H7 (cell line): ENCODE measurements at regions not wholly inside any gene's neighbourhood (a gene's known extent, or its start where the extent isn't known, plus 50 kb on each side); places are given as distances from the start of the nearest gene placed in this dataset.

ENCODE experiments used
- DNase-seq: peaks from one replicate; pipeline ENCODE4 v3.0.0; 2012
- H3K27me3 ChIP-seq: 2 replicates; pipeline ENCODE4 v1.6.0; 2011; ENCODE audit warnings: mild to moderate bottlenecking, low read length; ENCODE audit not compliant: control insufficient read depth, insufficient read depth
- H3K36me3 ChIP-seq: replicated peaks from 2 replicates; pipeline ENCODE4 v1.5.1; 2011; ENCODE audit warnings: low read length; ENCODE audit not compliant: control insufficient read depth, insufficient read depth
- H3K4me3 ChIP-seq: 2 replicates; pipeline ENCODE4 v1.5.1; 2011; ENCODE audit warnings: low read depth, mild to moderate bottlenecking, control low read depth, low read length, moderate library complexity; ENCODE audit not compliant: insufficient read depth

DNA sequence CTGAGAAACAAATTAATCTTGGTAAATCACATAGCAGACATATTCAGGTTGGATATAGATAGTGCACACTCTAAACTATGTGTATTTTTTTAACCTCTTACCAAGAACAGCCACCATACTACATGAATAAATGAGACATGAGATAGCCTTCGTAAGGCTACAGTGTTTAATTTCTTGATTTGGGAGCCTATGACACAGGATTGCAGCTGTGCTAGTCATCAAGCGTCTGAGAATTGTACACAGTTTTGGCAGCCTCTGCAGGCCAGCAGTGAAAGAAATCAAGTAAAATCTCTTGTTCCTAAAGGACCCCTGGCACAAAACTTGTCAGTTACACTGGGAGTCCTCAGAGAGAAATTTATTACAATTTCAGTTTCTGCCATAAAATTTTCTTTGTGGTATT, 236.1 kb downstream of the C12orf50 start:
- no peak for DNase-seq
- H3K27me3 ChIP-seq, result no peaks in the 10 kb centered on the region

DNA sequence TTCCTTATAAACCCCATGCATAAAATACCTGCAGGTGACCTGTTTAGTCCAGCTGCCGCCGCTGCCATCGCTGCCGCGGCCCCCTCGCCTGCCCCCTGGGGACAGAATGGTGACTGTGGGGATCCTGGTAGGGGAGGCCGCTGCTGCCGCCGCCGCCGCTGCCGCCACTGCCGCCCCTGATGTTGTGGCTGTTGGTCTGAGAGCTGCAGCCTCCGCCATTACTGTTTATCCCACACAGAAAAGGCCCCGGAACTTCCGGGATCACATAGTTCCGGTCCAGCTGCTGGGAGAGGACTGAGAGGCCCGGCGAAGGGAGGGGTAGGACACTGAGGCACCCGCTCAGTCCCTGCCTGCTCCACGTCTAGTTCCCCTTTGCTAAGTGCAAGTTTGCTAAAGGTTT, 244.9 kb downstream of the C12orf50 start:
- no peak overlapping the region for H3K4me3 ChIP-seq
- H3K36me3 ChIP-seq, result no peaks in the 10 kb centered on the region
- H3K27me3 ChIP-seq, result no peaks in the 10 kb centered on the region
- peak; percentile 2 for DNase-seq

More for the DNA sequence above, 236.1 kb downstream of the C12orf50 start:
- Histone ChIP-seq H3K36me3 (no peaks in the 10 kb centered on the region), H3K4me3 (no peak overlapping the region)

- Histone ChIP-seq H3K27me3 (no peaks in the 10 kb centered on the region), H3K36me3 (no peaks in the 10 kb centered on the region), H3K4me3 (no peak overlapping the region)
- no peak for DNase-seq
Measured at GRCh38 chr12:87783467-87783866, 245.7 kb downstream of the C12orf50 start.

GRCh38 chr12:87782838-87783237, 246.4 kb downstream of the C12orf50 start:
- H3K27me3 ChIP-seq, result no peaks in the 10 kb centered on the region
- no peaks in the 10 kb centered on the region for H3K36me3 ChIP-seq
- H3K4me3 ChIP-seq, result no peak overlapping the region
- no peak for DNase-seq

GRCh38 chr12:87779858-87780498, 249.2 kb downstream of the C12orf50 start:
- Histone ChIP-seq H3K4me3 (no peak overlapping the region), H3K27me3 (no peaks in the 10 kb centered on the region), H3K36me3 (no peaks in the 10 kb centered on the region)
- no peak for DNase-seq

DNA sequence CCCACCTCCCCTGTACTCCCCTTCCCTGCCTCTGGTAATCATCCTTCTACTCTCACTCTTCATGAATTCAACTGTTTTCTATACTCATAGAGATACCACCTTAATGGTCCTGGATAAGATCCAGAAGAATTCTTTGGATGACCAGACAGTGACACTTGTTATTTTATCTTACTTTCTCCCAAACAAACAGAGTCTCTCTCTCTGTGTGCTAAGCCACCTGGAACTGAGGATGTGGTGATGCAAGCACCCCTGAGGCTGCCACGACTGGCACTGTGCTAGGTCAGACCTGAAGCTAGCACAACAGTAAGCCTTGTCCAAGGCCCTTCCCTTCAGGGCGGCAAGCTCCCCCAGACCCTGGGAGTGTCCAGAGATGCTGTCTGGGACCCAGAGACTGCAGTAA, 250.2 kb downstream of the C12orf50 start:
- Histone ChIP-seq H3K27me3 (no peaks in the 10 kb centered on the region), H3K36me3 (no peaks in the 10 kb centered on the region), H3K4me3 (no peak overlapping the region)
- no peak for DNase-seq

GRCh38 chr12:87778065-87778464, 251.1 kb downstream of the C12orf50 start:
- DNase-seq, result no peak
- H3K4me3 ChIP-seq, result no peak overlapping the region
- no peaks in the 10 kb centered on the region for H3K36me3 ChIP-seq
- no peaks in the 10 kb centered on the region for H3K27me3 ChIP-seq

DNA sequence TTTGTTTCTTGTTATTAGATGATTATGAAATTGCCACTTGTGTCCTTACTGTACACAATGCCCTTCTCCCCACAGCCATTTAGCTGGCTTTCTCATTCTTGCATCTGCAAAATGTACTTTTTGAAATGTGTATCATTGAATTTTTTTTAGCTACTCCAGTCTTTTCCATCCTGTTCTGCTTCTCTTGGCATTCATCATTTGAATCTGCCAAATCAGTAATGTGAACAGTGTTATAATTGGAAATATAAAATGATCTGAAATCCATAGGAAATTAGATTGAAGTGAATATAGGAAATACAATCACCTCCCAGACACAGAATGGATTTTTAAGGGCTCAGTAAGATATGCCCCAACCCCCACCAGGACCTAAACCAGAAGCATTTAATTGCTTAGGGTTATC, 253.4 kb downstream of the C12orf50 start:
- no peak for DNase-seq
- H3K36me3 ChIP-seq, result no peaks in the 10 kb centered on the region
- no peak overlapping the region for H3K4me3 ChIP-seq
- no peaks in the 10 kb centered on the region for H3K27me3 ChIP-seq

DNA sequence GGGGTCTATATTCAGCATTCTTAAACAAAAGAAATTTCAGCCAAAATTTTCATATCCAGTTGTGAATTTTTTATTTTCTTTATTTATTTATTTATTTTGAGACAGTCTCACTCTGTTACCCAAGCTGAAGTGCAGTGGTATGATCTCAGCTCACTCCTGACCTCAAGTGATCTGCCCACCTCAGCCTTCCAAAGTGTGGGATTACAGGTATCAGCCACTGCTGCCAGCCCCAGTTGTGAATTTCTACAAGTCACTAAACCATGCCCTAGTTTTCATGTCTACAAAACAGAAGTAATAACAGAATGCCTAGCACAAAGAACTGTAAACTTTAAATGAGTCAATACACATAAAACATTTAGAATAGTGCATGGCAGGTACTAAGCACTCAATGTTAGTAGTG, 254.2 kb downstream of the C12orf50 start:
- Histone ChIP-seq H3K27me3 (no peaks in the 10 kb centered on the region), H3K4me3 (no peak overlapping the region), H3K36me3 (no peaks in the 10 kb centered on the region)
- no peak for DNase-seq

GRCh38 chr12:87772401-87772800, 256.8 kb downstream of the C12orf50 start:
- DNase-seq, result no peak
- Histone ChIP-seq H3K36me3 (no peaks in the 10 kb centered on the region), H3K27me3 (no peaks in the 10 kb centered on the region), H3K4me3 (no peak overlapping the region)

DNA sequence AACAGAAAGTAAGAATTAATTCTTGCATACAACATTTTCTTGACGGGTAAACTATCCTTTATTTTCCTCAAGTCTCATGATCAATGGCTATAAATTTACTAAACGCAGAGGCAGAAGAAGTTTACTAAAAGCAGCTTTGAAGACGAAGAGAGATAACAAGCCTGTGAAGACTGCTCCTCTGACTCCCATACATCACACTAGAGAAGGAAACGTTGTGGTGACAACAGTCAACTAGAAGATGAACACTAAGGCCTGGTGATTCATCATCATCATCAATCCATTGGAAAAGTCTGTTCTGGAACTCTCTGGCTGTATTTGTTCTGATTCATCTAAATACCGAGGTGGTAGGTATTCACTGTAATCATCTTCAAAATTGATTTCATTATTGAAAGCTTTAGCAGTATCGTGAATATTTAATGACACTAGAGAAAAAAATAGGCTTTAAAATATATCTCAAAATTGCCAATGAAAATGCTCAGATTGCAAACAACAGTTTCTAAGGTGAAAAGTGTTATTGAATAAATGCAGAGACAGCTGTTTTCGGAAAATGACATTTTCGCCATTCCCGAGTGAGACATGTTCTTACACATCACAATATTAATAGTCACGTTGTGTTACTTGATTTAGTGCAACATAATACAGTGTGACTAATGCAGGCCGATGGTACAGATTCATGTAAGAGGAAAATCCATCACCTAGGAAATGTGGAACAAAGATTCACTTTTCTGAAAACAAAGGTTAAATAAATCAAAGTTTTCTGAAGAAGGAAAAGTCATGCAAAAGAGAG, 260.5 kb downstream of the C12orf50 start:
- no peak overlapping the region for H3K4me3 ChIP-seq
- no peaks in the 10 kb centered on the region for H3K27me3 ChIP-seq
- no peak for DNase-seq
- H3K36me3 ChIP-seq, result no peaks in the 10 kb centered on the region

- Histone ChIP-seq H3K4me3 (no peak overlapping the region), H3K36me3 (no peaks in the 10 kb centered on the region)
- DNase-seq, result no peak
Measured at GRCh38 chr12:87766044-87766443, 263.2 kb downstream of the C12orf50 start.

DNA sequence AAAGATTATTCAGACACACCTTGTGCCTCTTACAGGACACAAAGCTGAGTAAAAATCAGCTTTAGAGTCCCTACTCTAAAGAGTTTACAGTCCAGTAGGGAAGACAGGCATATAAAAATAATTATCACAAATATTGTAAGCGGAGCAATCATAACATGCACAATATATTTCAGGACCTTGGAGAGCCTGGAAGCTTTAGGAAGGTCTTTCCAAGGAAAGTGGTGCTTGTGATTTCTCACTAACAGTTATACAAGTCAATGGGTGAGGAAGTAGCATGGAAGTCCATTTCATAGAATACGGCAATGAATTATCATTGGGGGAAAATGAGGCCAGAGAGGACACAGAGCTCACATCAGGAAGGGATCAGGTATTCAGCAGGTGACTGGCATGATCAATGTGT, 268.3 kb downstream of the C12orf50 start:
- DNase-seq, result no peak
- no peaks in the 10 kb centered on the region for H3K27me3 ChIP-seq
- H3K36me3 ChIP-seq, result no peaks in the 10 kb centered on the region
- no peak overlapping the region for H3K4me3 ChIP-seq

More at GRCh38 chr12:87766044-87766443, 263.2 kb downstream of the C12orf50 start:
- no peaks in the 10 kb centered on the region for H3K27me3 ChIP-seq

- no peak for DNase-seq
- Histone ChIP-seq H3K36me3 (no peaks in the 10 kb centered on the region), H3K27me3 (no peaks in the 10 kb centered on the region), H3K4me3 (no peak overlapping the region)
Measured at GRCh38 chr12:87758271-87758670, 270.9 kb downstream of the C12orf50 start.

DNA sequence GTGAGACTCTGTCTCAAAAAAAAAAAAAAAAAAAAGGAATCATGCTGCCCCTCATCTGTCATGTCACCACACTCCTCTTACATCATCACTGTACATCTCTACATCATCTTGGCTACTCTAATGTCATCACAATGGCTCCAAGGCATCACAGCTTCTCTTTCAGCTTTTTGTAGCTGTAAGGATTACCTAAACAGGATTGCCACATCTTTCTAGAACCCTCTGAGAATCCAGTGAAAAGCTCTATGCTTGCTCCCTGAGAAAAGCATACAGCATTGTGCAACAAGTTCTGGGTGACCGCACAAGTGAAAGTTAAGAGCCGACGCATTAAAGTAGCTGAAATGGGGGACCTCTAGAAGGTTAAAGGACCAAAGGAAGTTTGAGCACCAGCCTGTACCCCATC, 272.5 kb downstream of the C12orf50 start:
- H3K4me3 ChIP-seq, result no peak overlapping the region
- no peaks in the 10 kb centered on the region for H3K27me3 ChIP-seq
- H3K36me3 ChIP-seq, result no peaks in the 10 kb centered on the region
- no peak for DNase-seq
